HEK293 (cell line): ENCODE measurements at regions not wholly inside any gene's neighbourhood (a gene's known extent, or its start where the extent isn't known, plus 50 kb on each side); places are given as distances from the start of the nearest gene placed in this dataset.

Source experiments
- CTCF ChIA-PET: fragments of 350-600 bp; formaldehyde crosslinking; extraction: SDS; loops from one replicate; lab custom pipeline; 2021; ENCODE audit warnings: antibody characterized with exemption; lab: Yijun Ruan, JAX
- POLR2A ChIA-PET: fragments of 300-600 bp; formaldehyde crosslinking; extraction: SDS; loops from one replicate; lab custom pipeline; 2020; ENCODE audit warnings: antibody characterized with exemption, inconsistent platforms; lab: Yijun Ruan, JAX
- H3K27ac ChIP-seq: fragments of 200-500 bp; sonication (Bioruptor generic); 2 replicates; pipeline ENCODE4 v1.5.1; 2014; ENCODE audit warnings: low read depth, low read length, control low read depth, inconsistent platforms; ENCODE audit errors: extremely low read depth
- H3K36me3 ChIP-seq, 2 experiments: fragments of 200-500 bp in 1 of 2; sonication (Bioruptor generic) in 1 of 2; 1 replicate in 1 of 2; 2 replicates in 1 of 2; pipeline ENCODE4 v1.5.1; 2014 to 2017; ENCODE audit warnings: inconsistent platforms in 2 of 2, low read length in 2 of 2; ENCODE audit not compliant: control insufficient read depth in 2 of 2, insufficient read depth in 1 of 2
- H3K4me1 ChIP-seq: fragments of 200-500 bp; sonication (Bioruptor generic); 2 replicates; pipeline ENCODE4 v1.5.1; 2014; ENCODE audit warnings: mild to moderate bottlenecking, low read length, inconsistent platforms; ENCODE audit not compliant: control insufficient read depth, insufficient read depth
- H3K4me3 ChIP-seq: 2 replicates; pipeline ENCODE4 v1.5.1; 2011; ENCODE audit warnings: low read depth, mild to moderate bottlenecking, control low read depth, low read length, moderate library complexity
- H3K9me3 ChIP-seq: fragments of 200-500 bp; sonication (Bioruptor generic); 2 replicates; pipeline ENCODE4 v1.5.1; 2014; ENCODE audit warnings: low read depth, low read length, inconsistent platforms; ENCODE audit not compliant: control insufficient read depth, insufficient read depth
- AEBP2 ChIP-seq: fragments of 450-650 bp; formaldehyde crosslinking; IDR thresholded peaks from 2 replicates; pipeline ENCODE4 v1.5.1; 2016; ENCODE audit warnings: missing biosample characterization, missing genetic modification characterization, borderline replicate concordance
- KLF9 ChIP-seq: fragments of 450-650 bp; formaldehyde crosslinking; IDR thresholded peaks from 2 replicates; pipeline ENCODE4 v1.5.1; 2016; ENCODE audit warnings: missing biosample characterization, missing genetic modification characterization, low read depth
- MYNN ChIP-seq: fragments of 450-650 bp; formaldehyde crosslinking; IDR thresholded peaks from 2 replicates; pipeline ENCODE4 v1.5.1; 2016; ENCODE audit warnings: missing biosample characterization, missing genetic modification characterization, borderline replicate concordance
- OVOL3 ChIP-seq: fragments of 450-650 bp; formaldehyde crosslinking; IDR thresholded peaks from 2 replicates; pipeline ENCODE4 v1.5.1; 2016; ENCODE audit warnings: missing biosample characterization, missing genetic modification characterization
- SALL2 ChIP-seq: fragments of 450-650 bp; formaldehyde crosslinking; IDR thresholded peaks from 2 replicates; pipeline ENCODE4 v1.5.0; 2017; ENCODE audit warnings: missing biosample characterization, mild to moderate bottlenecking, missing genetic modification characterization, borderline replicate concordance
- ZBTB11 ChIP-seq: fragments of 450-650 bp; formaldehyde crosslinking; conservative IDR thresholded peaks from 2 replicates; pipeline ENCODE4 v1.5.1; 2016; ENCODE audit warnings: low read depth, missing biosample characterization, missing genetic modification characterization
- ZNF114 ChIP-seq: fragments of 450-650 bp; formaldehyde crosslinking; IDR thresholded peaks from 2 replicates; pipeline ENCODE4 v1.5.0; 2017; ENCODE audit warnings: missing biosample characterization, missing genetic modification characterization
- ZNF221 ChIP-seq: fragments of 450-650 bp; formaldehyde crosslinking; IDR thresholded peaks from 2 replicates; pipeline ENCODE4 v1.5.1; 2017; ENCODE audit warnings: missing biosample characterization, missing genetic modification characterization, borderline replicate concordance
- ZNF223 ChIP-seq: fragments of 450-650 bp; formaldehyde crosslinking; IDR thresholded peaks from 2 replicates; pipeline ENCODE4 v1.5.1; 2016; ENCODE audit warnings: missing biosample characterization, missing genetic modification characterization
- ZNF23 ChIP-seq: fragments of 450-650 bp; formaldehyde crosslinking; IDR thresholded peaks from 2 replicates; pipeline ENCODE4 v1.5.1; 2016; ENCODE audit warnings: missing biosample characterization, missing genetic modification characterization, borderline replicate concordance
- ZNF266 ChIP-seq: fragments of 450-650 bp; formaldehyde crosslinking; IDR thresholded peaks from 2 replicates; pipeline ENCODE4 v1.5.1; 2016; ENCODE audit warnings: missing biosample characterization, missing genetic modification characterization, low read depth
- ZNF37A ChIP-seq: fragments of 450-650 bp; IDR thresholded peaks from 2 replicates; pipeline ENCODE4 v1.5.1; 2018; ENCODE audit warnings: missing biosample characterization, missing genetic modification characterization
- ZNF404 ChIP-seq: fragments of 450-650 bp; formaldehyde crosslinking; IDR thresholded peaks from 2 replicates; pipeline ENCODE4 v1.5.1; 2017; ENCODE audit warnings: missing biosample characterization, missing genetic modification characterization
- ZNF433 ChIP-seq: fragments of 450-650 bp; formaldehyde crosslinking; IDR thresholded peaks from 2 replicates; pipeline ENCODE4 v1.5.1; 2016; ENCODE audit warnings: missing biosample characterization, missing genetic modification characterization, low read depth
- ZNF513 ChIP-seq: fragments of 450-650 bp; IDR thresholded peaks from 2 replicates; pipeline ENCODE4 v1.5.1; 2018; ENCODE audit warnings: missing biosample characterization, missing genetic modification characterization
- ZNF544 ChIP-seq: fragments of 450-650 bp; formaldehyde crosslinking; IDR thresholded peaks from 2 replicates; pipeline ENCODE4 v1.5.0; 2017; ENCODE audit warnings: missing biosample characterization, missing genetic modification characterization
- ZNF660 ChIP-seq: fragments of 450-650 bp; IDR thresholded peaks from 2 replicates; pipeline ENCODE4 v1.5.1; 2018; ENCODE audit warnings: missing biosample characterization, mild to moderate bottlenecking, missing genetic modification characterization
- ZNF704 ChIP-seq: fragments of 450-650 bp; formaldehyde crosslinking; IDR thresholded peaks from 2 replicates; pipeline ENCODE4 v1.5.1; 2016; ENCODE audit warnings: missing biosample characterization, missing genetic modification characterization

- no peaks in the 10 kb centered on the region for H3K4me1 ChIP-seq
- H3K4me3 ChIP-seq, result no peak overlapping the region
- CTCF ChIA-PET, result no interaction called here
- no peaks in the 10 kb centered on the region for H3K36me3 ChIP-seq
- H3K27ac ChIP-seq, result no peak overlapping the region
- TF ChIP-seq ZBTB11 (tag by site-specific recombination), result no peak
- no peak for TF ChIP-seq ZNF37A (tag by site-specific recombination)
- no peak for TF ChIP-seq OVOL3 (tag by site-specific recombination)
- no peak for TF ChIP-seq ZNF544
- TF ChIP-seq ZNF704 (tag by site-specific recombination), result no peak
- no peak for TF ChIP-seq KLF9 (tag by site-specific recombination)
- no peak for TF ChIP-seq SALL2 (tag by site-specific recombination)
- TF ChIP-seq ZNF660 (tag by site-specific recombination), result no peak
- TF ChIP-seq AEBP2 (tag by site-specific recombination), result no peak
- TF ChIP-seq MYNN (tag by site-specific recombination), result no peak
- TF ChIP-seq ZNF23 (tag by site-specific recombination), result no peak
- TF ChIP-seq ZNF221 (tag by site-specific recombination), result no peak
- TF ChIP-seq ZNF404 (tag by site-specific recombination), result no peak
- TF ChIP-seq, all 188 proteins: peak for 0
- H3K9me3 ChIP-seq, result 0 out of 2 replicates have a peak, but pooled peaks cover 2% of the 10 kb centered on the region
- POLR2A ChIA-PET, result no interaction called here
Observed at GRCh38 chr21:19120591-19120990, 717.0 kb upstream of the TMPRSS15 start.

- H3K36me3 ChIP-seq, result no peaks in the 10 kb centered on the region
- CTCF ChIA-PET, result no interaction called here
Observed at GRCh38 chr21:19122356-19122755, 718.8 kb upstream of the TMPRSS15 start.

More at GRCh38 chr21:19122356-19122755, 718.8 kb upstream of the TMPRSS15 start:
- POLR2A ChIA-PET, result no interaction called here
- TF ChIP-seq ZNF114 (tag by site-specific recombination) (no peak), ZNF433 (tag by site-specific recombination) (no peak), ZNF223 (tag by site-specific recombination) (no peak), ZNF266 (tag by site-specific recombination) (no peak), ZNF37A (tag by site-specific recombination) (no peak), ZNF513 (tag by site-specific recombination) (no peak)
- TF ChIP-seq, all 188 proteins: peak for 0
- H3K27ac ChIP-seq, result no peak overlapping the region
- H3K4me1 ChIP-seq, result no peaks in the 10 kb centered on the region
- peaks cover 2% of the 10 kb centered on the region; the same call in 1 of the 2 replicates for H3K9me3 ChIP-seq
- H3K4me3 ChIP-seq, result no peak overlapping the region
